ENCODE measurements at regions not wholly inside any gene's neighbourhood (a gene's known extent, or its start where the extent isn't known, plus 50 kb on each side); places are given as distances from the start of the nearest gene placed in this dataset.

- TF ChIP-seq CTCF (IDR thresholded peaks at IDR 0.05; ENCODE audit: low read depth, low read length, missing input control): no peak
- TF ChIP-seq EGR1 (IDR thresholded peaks at IDR 0.05; ENCODE audit: low read depth in 2 of 2): no peak
- no peak for TF ChIP-seq MAX (IDR thresholded peaks at IDR 0.05)
These were observed 116.6 kb upstream of the MED13L start for GRCh38 chr12:116393859-116394650.
